ENCODE measurements at regions not wholly inside any gene's neighbourhood (a gene's known extent, or its start where the extent isn't known, plus 50 kb on each side); places are given as distances from the start of the nearest gene placed in this dataset.

- Histone ChIP-seq H3K4me3 (ENCODE audit: low read length) (no peak overlapping the region), H3K27me3 (ENCODE audit: control insufficient read depth, insufficient read depth, low read length) (no peaks in the 10 kb centered on the region), H3K4me1 (ENCODE audit: control insufficient read depth, insufficient read depth, low read length) (0 out of 2 replicates have a peak, but pooled peaks cover 1% of the 10 kb centered on the region), H3K36me3 (ENCODE audit: control insufficient read depth, insufficient read depth, low read length) (no peaks in the 10 kb centered on the region), H3K27ac (ENCODE audit: low read length) (no peak overlapping the region), H3K9me3 (ENCODE audit: control insufficient read depth, insufficient read depth, low read length) (no peaks in the 10 kb centered on the region)
- no peak for DNase-seq (ENCODE audit: low read depth, low spot score)
- no CpG with 5 or more reads among the region's 3 CpGs for WGBS (ENCODE audit: insufficient coverage, insufficient read length)
These were observed 308.1 kb upstream of the ATP10A start for GRCh38 chr15:26171266-26171665.

GRCh38 chr15:26166429-26166828 is 303.3 kb upstream of the ATP10A start:
- no peak for DNase-seq (ENCODE audit: low read depth, low spot score)
- Histone ChIP-seq H3K36me3 (ENCODE audit: control insufficient read depth, insufficient read depth, low read length) (no peaks in the 10 kb centered on the region), H3K9me3 (ENCODE audit: control insufficient read depth, insufficient read depth, low read length) (no peaks in the 10 kb centered on the region), H3K27ac (ENCODE audit: low read length) (no peak overlapping the region), H3K27me3 (ENCODE audit: control insufficient read depth, insufficient read depth, low read length) (no peaks in the 10 kb centered on the region), H3K4me3 (ENCODE audit: low read length) (no peak overlapping the region), H3K4me1 (ENCODE audit: control insufficient read depth, insufficient read depth, low read length) (0 out of 2 replicates have a peak, but pooled peaks cover 1% of the 10 kb centered on the region)
- WGBS (ENCODE audit: insufficient coverage, insufficient read length) = no CpG with 5 or more reads among the region's 4 CpGs

GRCh38 chr15:26165546-26165945 is 302.4 kb upstream of the ATP10A start:
- Histone ChIP-seq H3K4me1 (ENCODE audit: control insufficient read depth, insufficient read depth, low read length) (no peaks in the 10 kb centered on the region), H3K27ac (ENCODE audit: low read length) (no peak overlapping the region), H3K9me3 (ENCODE audit: control insufficient read depth, insufficient read depth, low read length) (no peaks in the 10 kb centered on the region), H3K27me3 (ENCODE audit: control insufficient read depth, insufficient read depth, low read length) (no peaks in the 10 kb centered on the region), H3K4me3 (ENCODE audit: low read length) (no peak overlapping the region), H3K36me3 (ENCODE audit: control insufficient read depth, insufficient read depth, low read length) (no peaks in the 10 kb centered on the region)
- no CpG with 5 or more reads among the region's 7 CpGs for WGBS (ENCODE audit: insufficient coverage, insufficient read length)
- no peak for DNase-seq (ENCODE audit: low read depth, low spot score)

GRCh38 chr15:26160343-26160742 is 297.2 kb upstream of the ATP10A start:
- Histone ChIP-seq H3K9me3 (ENCODE audit: control insufficient read depth, insufficient read depth, low read length) (no peaks in the 10 kb centered on the region), H3K36me3 (ENCODE audit: control insufficient read depth, insufficient read depth, low read length) (no peaks in the 10 kb centered on the region), H3K4me1 (ENCODE audit: control insufficient read depth, insufficient read depth, low read length) (no peaks in the 10 kb centered on the region), H3K4me3 (ENCODE audit: low read length) (no peak overlapping the region), H3K27me3 (ENCODE audit: control insufficient read depth, insufficient read depth, low read length) (no peaks in the 10 kb centered on the region), H3K27ac (ENCODE audit: low read length) (no peak overlapping the region)
- no CpG with 5 or more reads among the region's 4 CpGs for WGBS (ENCODE audit: insufficient coverage, insufficient read length)
- DNase-seq (ENCODE audit: low read depth, low spot score) = no peak

GRCh38 chr15:26158176-26158575 is 295.0 kb upstream of the ATP10A start:
- no peaks in the 10 kb centered on the region for H3K36me3 ChIP-seq (ENCODE audit: control insufficient read depth, insufficient read depth, low read length)
- no peak for DNase-seq (ENCODE audit: low read depth, low spot score)
- H3K27ac ChIP-seq (ENCODE audit: low read length) = no peak overlapping the region
- no peak overlapping the region for H3K4me3 ChIP-seq (ENCODE audit: low read length)
- no peaks in the 10 kb centered on the region for H3K9me3 ChIP-seq (ENCODE audit: control insufficient read depth, insufficient read depth, low read length)
- H3K4me1 ChIP-seq (ENCODE audit: control insufficient read depth, insufficient read depth, low read length) = no peaks in the 10 kb centered on the region
- no CpG with 5 or more reads among the region's 2 CpGs for WGBS (ENCODE audit: insufficient coverage, insufficient read length)
- H3K27me3 ChIP-seq (ENCODE audit: control insufficient read depth, insufficient read depth, low read length) = no peaks in the 10 kb centered on the region

GRCh38 chr15:26157081-26157480 is 294.0 kb upstream of the ATP10A start:
- Histone ChIP-seq H3K36me3 (ENCODE audit: control insufficient read depth, insufficient read depth, low read length) (no peaks in the 10 kb centered on the region), H3K4me3 (ENCODE audit: low read length) (no peak overlapping the region), H3K27me3 (ENCODE audit: control insufficient read depth, insufficient read depth, low read length) (no peaks in the 10 kb centered on the region), H3K27ac (ENCODE audit: low read length) (no peak overlapping the region), H3K9me3 (ENCODE audit: control insufficient read depth, insufficient read depth, low read length) (no peaks in the 10 kb centered on the region), H3K4me1 (ENCODE audit: control insufficient read depth, insufficient read depth, low read length) (no peaks in the 10 kb centered on the region)
- no CpG with 5 or more reads among the region's 7 CpGs for WGBS (ENCODE audit: insufficient coverage, insufficient read length)
- DNase-seq (ENCODE audit: low read depth, low spot score) = no peak

- H3K27ac ChIP-seq (ENCODE audit: low read length) = no peak overlapping the region
These were observed 292.9 kb upstream of the ATP10A start for GRCh38 chr15:26156051-26156450.

GRCh38 chr15:26148156-26148860 is 285.2 kb upstream of the ATP10A start:
- Histone ChIP-seq H3K27ac (ENCODE audit: low read length) (no peak overlapping the region), H3K27me3 (ENCODE audit: control insufficient read depth, insufficient read depth, low read length) (no peaks in the 10 kb centered on the region), H3K4me1 (ENCODE audit: control insufficient read depth, insufficient read depth, low read length) (no peaks in the 10 kb centered on the region), H3K36me3 (ENCODE audit: control insufficient read depth, insufficient read depth, low read length) (no peaks in the 10 kb centered on the region), H3K4me3 (ENCODE audit: low read length) (no peak overlapping the region), H3K9me3 (ENCODE audit: control insufficient read depth, insufficient read depth, low read length) (no peaks in the 10 kb centered on the region)
- WGBS (ENCODE audit: insufficient coverage, insufficient read length) = no CpG with 5 or more reads among the region's 13 CpGs
- no peak for DNase-seq (ENCODE audit: low read depth, low spot score)

More at GRCh38 chr15:26156051-26156450, 292.9 kb upstream of the ATP10A start:
- DNase-seq (ENCODE audit: low read depth, low spot score) = no peak
- Histone ChIP-seq H3K4me1 (ENCODE audit: control insufficient read depth, insufficient read depth, low read length) (no peaks in the 10 kb centered on the region), H3K4me3 (ENCODE audit: low read length) (no peak overlapping the region), H3K36me3 (ENCODE audit: control insufficient read depth, insufficient read depth, low read length) (no peaks in the 10 kb centered on the region), H3K27me3 (ENCODE audit: control insufficient read depth, insufficient read depth, low read length) (no peaks in the 10 kb centered on the region), H3K9me3 (ENCODE audit: control insufficient read depth, insufficient read depth, low read length) (no peaks in the 10 kb centered on the region)
- WGBS (ENCODE audit: insufficient coverage, insufficient read length) = no CpG with 5 or more reads among the region's 4 CpGs

- Histone ChIP-seq H3K4me3 (ENCODE audit: low read length) (no peak overlapping the region), H3K27ac (ENCODE audit: low read length) (no peak overlapping the region), H3K4me1 (ENCODE audit: control insufficient read depth, insufficient read depth, low read length) (no peaks in the 10 kb centered on the region), H3K36me3 (ENCODE audit: control insufficient read depth, insufficient read depth, low read length) (no peaks in the 10 kb centered on the region), H3K9me3 (ENCODE audit: control insufficient read depth, insufficient read depth, low read length) (no peaks in the 10 kb centered on the region), H3K27me3 (ENCODE audit: control insufficient read depth, insufficient read depth, low read length) (no peaks in the 10 kb centered on the region)
- no peak for DNase-seq (ENCODE audit: low read depth, low spot score)
- WGBS (ENCODE audit: insufficient coverage, insufficient read length) = no CpG with 5 or more reads among the region's 4 CpGs
These were observed 283.1 kb upstream of the ATP10A start for GRCh38 chr15:26146202-26146601.

- Histone ChIP-seq H3K27me3 (ENCODE audit: control insufficient read depth, insufficient read depth, low read length) (no peaks in the 10 kb centered on the region), H3K4me3 (ENCODE audit: low read length) (no peak overlapping the region), H3K9me3 (ENCODE audit: control insufficient read depth, insufficient read depth, low read length) (no peaks in the 10 kb centered on the region), H3K27ac (ENCODE audit: low read length) (no peak overlapping the region), H3K4me1 (ENCODE audit: control insufficient read depth, insufficient read depth, low read length) (no peaks in the 10 kb centered on the region), H3K36me3 (ENCODE audit: control insufficient read depth, insufficient read depth, low read length) (no peaks in the 10 kb centered on the region)
- no peak for DNase-seq (ENCODE audit: low read depth, low spot score)
- no CpG with 5 or more reads among the region's 2 CpGs for WGBS (ENCODE audit: insufficient coverage, insufficient read length)
These were observed 282.7 kb upstream of the ATP10A start for GRCh38 chr15:26145796-26146195.

- no peaks in the 10 kb centered on the region for H3K9me3 ChIP-seq (ENCODE audit: control insufficient read depth, insufficient read depth, low read length)
- no peak for DNase-seq (ENCODE audit: low read depth, low spot score)
- no peak overlapping the region for H3K27ac ChIP-seq (ENCODE audit: low read length)
- no peaks in the 10 kb centered on the region for H3K27me3 ChIP-seq (ENCODE audit: control insufficient read depth, insufficient read depth, low read length)
- H3K4me1 ChIP-seq (ENCODE audit: control insufficient read depth, insufficient read depth, low read length) = no peaks in the 10 kb centered on the region
- no peak overlapping the region for H3K4me3 ChIP-seq (ENCODE audit: low read length)
- H3K36me3 ChIP-seq (ENCODE audit: control insufficient read depth, insufficient read depth, low read length) = no peaks in the 10 kb centered on the region
- no CpG with 5 or more reads among the region's 4 CpGs for WGBS (ENCODE audit: insufficient coverage, insufficient read length)
These were observed 281.7 kb upstream of the ATP10A start for GRCh38 chr15:26144836-26145235.
